Head of caudate nucleus (tissue), 42 donors: ENCODE measurements at regions not wholly inside any gene's neighbourhood (a gene's known extent, or its start where the extent isn't known, plus 50 kb on each side); places are given as distances from the start of the nearest gene placed in this dataset.
"Not testable (repeated sequence)": the region's sequence is repeated elsewhere in the genome, so short reads cannot be mapped to it uniquely, and the experiment has no call there.

Source experiments
- DNase-seq, 42 donors: peaks; one replicate each; pipeline versions ENCODE4 v3.0.0 to v3.0.0-alpha.2; 2020 to 2021; ENCODE audit warnings: mixed read lengths in 7 of 42
- intact Hi-C: fragments of 100-400 bp; cut with DNase I; formaldehyde crosslinking; loops from one replicate; pipeline ENCODE4 v1.15.0; 2022

GRCh38 chr17:77622647-77623046, 335.9 kb upstream of the TNRC6C start:
- DNase-seq, result no peak
- intact Hi-C loops, result no loop called here

GRCh38 chr17:77623321-77623720, 335.2 kb upstream of the TNRC6C start:
- intact Hi-C loops, DNase-seq: not testable (repeated sequence)

DNA sequence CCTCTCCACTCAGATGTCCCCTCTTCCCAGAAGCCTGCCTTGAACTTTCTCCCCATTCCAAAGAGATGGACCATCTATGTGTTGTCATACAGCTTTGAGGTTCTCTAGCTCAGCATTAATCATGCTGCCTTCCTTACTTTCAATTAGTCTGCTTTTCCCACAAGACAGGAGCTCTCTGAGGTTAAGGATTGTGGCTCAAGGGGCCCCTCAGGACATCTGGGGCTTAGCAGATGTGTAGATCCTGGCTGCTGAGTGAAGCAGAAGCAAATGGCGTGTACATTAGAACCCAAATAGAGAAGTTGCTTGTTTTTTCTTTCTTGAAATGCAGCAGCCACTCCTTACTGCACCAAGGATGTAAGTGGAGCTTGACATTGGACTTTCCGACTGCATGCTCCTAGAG, 330.5 kb upstream of the TNRC6C start:
- DNase-seq, result no peak
- intact Hi-C loops, result no loop called here

DNA sequence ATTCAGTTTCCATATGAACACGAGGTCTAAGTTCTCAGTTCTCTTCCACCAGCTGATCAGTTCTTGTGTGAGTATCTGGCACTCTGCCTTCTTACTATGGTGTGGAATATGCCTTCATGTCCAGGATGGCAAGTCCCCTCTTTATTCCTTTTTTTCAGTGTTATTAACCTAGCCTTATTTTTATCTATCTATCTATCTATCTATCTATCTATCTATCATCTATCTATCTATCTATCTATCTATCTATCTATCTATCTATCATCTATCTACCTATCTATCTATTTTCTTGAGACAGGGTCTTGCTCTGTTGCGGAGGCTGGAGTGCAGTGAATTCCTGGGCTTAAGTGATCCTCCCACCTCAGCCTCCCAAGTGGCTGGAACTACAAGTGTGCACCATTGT, 329.2 kb upstream of the TNRC6C start:
- DNase-seq, intact Hi-C loops: not testable (repeated sequence)

- intact Hi-C loops, result no loop called here
- no peak for DNase-seq
Observed at GRCh38 chr17:77631307-77631706, 327.2 kb upstream of the TNRC6C start.

- intact Hi-C loops, result no loop called here
- DNase-seq, result no peak
Observed at GRCh38 chr17:77632619-77633018, 325.9 kb upstream of the TNRC6C start.

DNA sequence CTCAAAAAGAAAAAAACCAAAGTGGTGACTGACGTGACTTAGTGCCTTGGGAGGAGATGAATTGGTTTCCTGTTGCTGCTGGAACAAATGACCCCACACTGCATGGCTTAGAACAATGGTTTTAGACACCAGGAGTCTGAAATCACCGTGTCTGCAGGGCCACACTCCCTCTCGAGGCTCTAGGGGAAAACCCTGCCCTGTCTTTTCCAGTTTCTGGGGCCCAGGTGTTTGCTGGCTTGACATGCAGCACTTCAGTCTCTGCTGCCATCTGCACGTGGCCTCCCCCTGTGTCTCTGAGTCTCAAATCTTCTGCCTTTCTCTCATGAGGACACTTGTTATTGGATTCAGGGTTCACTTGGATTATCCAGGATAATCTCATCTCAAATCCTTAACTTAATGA, 323.8 kb upstream of the TNRC6C start:
- intact Hi-C loops, result no loop called here
- DNase-seq, result no peak

DNA sequence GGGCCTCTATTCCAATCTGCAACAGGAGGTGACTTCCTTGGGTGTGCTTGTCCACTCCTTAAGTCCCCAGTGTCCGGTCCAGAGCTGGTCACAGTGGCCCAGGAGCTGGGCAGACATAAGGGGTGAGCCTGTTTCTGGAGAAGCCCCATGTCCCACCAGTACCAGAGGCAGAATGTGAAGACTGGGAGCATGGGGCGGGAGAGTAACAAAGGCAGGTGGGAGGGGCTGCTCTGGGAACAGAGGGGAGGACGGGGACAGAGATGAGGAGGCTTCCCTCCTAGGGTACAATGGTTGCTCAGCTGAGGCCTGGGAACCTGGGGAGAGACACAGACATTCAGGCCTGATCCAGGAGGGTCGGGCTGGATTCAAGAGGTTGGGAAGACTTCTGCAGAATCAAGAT, 323.3 kb upstream of the TNRC6C start:
- no peak for DNase-seq
- intact Hi-C loops, result no loop called here

DNA sequence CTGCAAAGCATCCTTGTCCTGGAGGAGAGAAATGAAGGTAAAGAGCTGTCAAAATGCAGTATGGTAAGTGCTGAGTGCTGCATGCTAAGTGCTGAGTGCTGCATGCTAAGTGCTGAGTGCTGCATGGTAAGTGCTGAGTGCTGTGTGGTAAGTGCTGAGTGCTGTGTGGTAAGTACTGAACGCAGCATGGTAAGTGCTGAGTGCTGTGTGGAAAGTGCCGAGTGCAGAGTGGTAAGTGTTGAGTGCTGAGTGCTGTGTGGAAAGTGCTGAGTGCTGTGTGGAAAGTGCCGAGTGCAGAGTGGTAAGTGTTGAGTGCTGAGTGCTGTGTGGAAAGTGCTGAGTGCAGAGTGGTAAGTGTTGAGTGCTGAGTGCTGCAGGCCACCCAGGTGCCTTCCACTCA, 322.7 kb upstream of the TNRC6C start:
- DNase-seq, intact Hi-C loops: not testable (repeated sequence)

- intact Hi-C loops, result no loop called here
- peak in 1 of 42 donors; percentile 4 for DNase-seq
Observed at GRCh38 chr17:77636835-77637817, 321.4 kb upstream of the TNRC6C start.

- intact Hi-C loops, result no loop called here
- DNase-seq, result peak in 41 of 42 donors; percentile 11 to 85 (median 60)
Observed at GRCh38 chr17:77637818-77638575, 320.5 kb upstream of the TNRC6C start.

DNA sequence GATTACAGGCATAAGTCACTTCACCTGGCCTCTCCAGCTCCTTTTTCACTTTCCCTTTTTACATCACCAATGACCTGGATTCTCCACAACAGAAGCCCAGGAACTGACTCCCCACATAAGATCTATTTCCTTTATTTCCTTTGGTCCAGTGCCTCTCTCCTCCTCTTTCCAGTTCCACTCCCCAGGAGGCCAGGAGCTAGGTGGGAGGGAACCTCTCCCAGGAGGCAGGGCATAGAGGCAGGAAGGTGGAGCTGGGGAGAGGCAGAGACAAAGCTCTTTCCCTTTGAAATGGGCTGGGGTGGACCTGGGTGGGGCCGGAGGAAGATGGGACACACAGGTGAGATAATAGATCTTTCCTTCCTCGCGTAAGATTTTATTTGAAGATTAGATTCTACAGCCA, 318.3 kb upstream of the TNRC6C start:
- DNase-seq, result no peak
- intact Hi-C loops, result no loop called here

DNA sequence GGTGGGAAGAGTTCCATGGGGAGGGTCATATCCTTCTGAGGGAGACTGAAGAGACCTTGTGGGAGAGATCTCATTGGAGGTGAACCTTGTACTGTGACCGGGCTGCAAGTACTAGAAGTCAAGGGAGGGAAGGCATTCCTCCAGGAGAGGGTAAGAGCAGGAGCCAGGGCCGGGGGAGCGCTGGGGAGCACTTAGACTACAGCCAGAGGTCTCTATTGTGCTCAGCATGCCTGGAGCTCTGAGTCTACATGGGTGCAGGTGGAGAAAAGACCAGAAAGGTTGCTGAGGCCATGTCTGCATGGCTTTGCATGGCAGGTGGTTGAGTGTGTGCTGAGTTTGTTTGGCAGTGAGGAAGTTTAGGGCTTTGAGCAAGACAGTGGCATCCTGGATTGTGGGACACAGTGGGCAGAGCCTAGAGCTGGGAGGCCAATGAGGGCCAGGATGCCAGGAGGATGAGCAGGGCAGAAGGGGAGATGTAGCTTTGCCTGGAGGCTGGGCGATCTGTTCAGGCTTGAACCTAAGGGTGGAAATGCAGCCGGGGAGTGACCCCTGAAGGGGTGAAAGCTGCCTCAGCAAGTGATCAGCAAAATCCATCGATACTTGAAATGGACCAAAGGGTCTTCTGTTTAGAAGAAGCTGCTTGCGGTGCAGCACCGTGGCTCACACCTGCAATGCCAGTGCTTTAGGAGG, 317.4 kb upstream of the TNRC6C start:
- intact Hi-C loops, result no loop called here
- no peak for DNase-seq

- no peak for DNase-seq
- intact Hi-C loops, result no loop called here
Observed at GRCh38 chr17:77641718-77642117, 316.8 kb upstream of the TNRC6C start.

GRCh38 chr17:77644181-77645071, 314.1 kb upstream of the TNRC6C start:
- DNase-seq, result no peak
- intact Hi-C loops, result no loop called here

DNA sequence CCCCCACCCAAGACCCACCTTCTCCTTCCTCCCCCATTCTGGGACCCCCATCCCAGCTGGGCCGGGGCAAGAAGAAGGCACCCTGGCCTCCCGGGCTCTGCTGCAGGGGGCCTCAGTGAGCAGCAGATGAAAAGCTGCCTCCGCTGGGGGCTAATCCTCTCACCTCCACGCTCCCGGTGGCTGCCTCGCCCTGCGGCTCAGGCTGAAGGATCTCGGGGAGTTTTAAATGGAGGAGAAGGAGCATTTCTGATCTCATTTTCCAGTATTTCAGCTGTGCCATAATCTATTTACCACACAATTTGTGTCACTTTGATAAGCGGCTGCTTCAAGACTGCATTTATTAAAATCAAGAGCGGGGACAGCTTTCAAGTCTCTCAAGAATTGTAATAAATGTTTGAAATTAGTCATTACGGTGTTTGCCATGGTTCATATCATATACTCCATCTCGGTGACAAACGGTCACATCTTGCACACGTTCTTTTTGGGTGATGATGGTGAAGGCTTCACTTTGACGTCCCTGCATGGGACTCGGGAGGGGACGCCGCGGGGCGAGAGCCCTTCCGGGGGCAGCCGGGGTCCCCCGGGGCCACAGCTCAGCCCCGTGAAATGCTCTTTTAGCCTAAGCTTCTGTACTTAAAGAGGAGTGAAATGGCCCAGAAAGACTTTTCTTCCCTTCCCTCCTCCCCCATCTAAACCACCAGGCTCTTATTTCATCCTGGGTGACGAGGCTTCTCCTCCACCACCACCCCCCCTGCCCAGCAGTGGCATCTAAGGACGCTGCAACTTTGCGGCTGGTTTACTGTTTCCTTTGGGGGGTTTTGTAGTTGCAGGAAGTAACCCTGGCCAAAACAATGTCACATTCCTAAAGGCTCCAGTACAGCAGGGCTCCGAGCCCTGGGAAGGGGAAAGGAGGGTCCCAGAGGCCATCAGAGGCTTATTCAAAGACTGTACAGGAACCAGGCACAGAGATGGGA, 313.1 kb upstream of the TNRC6C start:
- peak in 24 of 42 donors; percentile 14 to 63 (median 32) for DNase-seq
- intact Hi-C loops, result no loop called here

GRCh38 chr17:77646046-77646430, 312.5 kb upstream of the TNRC6C start:
- peak in 1 of 42 donors; percentile 25 for DNase-seq
- intact Hi-C loops, result no loop called here
